ENCODE measurements at regions not wholly inside any gene's neighbourhood (a gene's known extent, or its start where the extent isn't known, plus 50 kb on each side); places are given as distances from the start of the nearest gene placed in this dataset.
"Not testable (repeated sequence)": the region's sequence is repeated elsewhere in the genome, so short reads cannot be mapped to it uniquely, and the experiment has no call there.

DNA sequence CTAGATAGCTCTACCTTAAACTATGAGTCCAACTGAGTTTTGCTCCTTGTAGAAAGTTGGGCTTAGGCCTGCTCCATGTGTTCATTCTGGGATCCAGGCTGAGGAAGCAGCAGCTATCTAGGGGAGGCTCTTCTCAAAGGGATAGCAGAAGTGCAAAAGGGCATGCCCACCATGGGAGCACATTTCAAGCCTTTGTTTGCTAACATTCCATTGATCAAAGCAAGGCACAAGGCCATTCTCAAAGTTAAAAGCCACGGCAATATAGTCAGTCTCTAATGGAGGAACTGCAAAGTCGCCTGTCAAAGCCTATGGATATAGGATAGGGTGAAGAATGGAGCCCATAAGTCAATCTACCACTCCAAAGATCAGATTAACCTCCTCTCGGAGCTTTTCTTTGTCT is 488.1 kb upstream of the ARX start:
- no peak for ATAC-seq
- DNase-seq, result no peak
- intact Hi-C loops (cut with DNase I), result no loop called here

DNA sequence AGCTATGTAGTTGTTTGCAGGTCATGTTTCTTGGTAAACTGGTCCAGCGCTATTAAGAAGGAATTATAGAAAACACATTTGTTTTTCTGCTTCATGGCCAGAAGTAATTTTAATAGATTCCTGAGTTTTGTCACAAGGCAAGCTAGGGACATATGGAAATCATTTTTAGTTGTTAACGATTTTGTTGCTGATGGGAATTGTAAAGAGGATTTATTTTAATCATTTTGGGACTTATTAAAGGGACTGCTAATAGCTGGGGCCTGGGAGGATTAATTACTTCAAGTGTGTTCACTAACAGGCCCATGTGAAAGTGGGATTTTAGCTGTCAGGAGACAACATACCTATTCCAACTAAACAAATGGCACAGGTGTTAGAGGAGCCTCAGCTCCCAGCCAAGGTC is 492.0 kb upstream of the ARX start:
- intact Hi-C loops (cut with DNase I), result no loop called here
- ATAC-seq (no peak), DNase-seq (no peak)

DNA sequence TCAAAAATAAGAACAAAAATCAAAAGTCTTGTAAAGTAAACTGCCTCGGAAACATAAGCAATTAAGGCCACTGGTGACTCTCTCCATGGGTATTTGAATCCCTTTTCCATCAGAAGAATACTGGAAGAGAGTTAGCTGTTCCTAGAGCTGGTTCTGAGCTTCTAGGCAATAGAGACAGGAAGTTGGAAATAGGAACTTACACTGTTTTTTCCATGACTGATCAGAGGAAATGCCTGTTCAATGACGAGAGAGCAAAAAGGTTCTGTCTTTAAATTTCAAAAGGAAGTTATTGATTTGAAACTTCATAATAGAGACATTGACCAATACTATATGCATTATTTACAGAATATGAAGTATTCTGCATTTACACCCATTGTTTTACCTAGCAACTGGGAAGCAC is 503.5 kb upstream of the ARX start:
- DNase-seq (no peak), ATAC-seq (no peak)
- intact Hi-C loops (cut with DNase I), result no loop called here

DNA sequence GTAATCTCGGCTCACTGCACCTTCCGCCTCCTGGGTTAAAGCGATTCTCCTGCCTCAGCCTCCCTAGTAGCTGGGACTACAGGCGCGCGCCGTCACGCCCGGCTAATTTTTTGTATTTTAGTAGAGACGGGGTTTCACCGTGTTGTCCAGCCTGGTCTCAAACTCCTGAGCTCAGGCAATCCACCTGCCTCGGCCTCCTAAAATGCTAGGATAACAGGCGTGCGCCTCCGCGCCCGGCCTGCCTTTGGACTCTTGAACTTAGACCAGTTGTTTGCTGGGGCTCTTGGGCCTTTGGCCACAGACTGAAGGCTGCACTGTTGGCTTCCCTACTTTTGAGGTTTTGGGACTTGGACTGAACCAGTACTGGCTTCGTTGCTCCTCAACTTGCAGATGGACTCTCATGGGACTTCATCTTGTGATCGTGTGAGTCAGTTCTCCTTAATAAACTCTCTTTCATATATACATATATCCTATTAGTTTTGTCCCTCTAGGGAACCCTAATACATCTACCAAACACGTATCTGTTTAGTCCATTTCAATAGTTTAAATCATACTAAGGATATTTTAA is 506.8 kb upstream of the ARX start:
- DNase-seq, ATAC-seq: not testable (repeated sequence)
- intact Hi-C loops (cut with DNase I), result loop anchor here in 1 of 2 donors (10.0 kb wide), 1 partner anchor 442 kb away; no protein-coding TSS in a partner anchor

DNA sequence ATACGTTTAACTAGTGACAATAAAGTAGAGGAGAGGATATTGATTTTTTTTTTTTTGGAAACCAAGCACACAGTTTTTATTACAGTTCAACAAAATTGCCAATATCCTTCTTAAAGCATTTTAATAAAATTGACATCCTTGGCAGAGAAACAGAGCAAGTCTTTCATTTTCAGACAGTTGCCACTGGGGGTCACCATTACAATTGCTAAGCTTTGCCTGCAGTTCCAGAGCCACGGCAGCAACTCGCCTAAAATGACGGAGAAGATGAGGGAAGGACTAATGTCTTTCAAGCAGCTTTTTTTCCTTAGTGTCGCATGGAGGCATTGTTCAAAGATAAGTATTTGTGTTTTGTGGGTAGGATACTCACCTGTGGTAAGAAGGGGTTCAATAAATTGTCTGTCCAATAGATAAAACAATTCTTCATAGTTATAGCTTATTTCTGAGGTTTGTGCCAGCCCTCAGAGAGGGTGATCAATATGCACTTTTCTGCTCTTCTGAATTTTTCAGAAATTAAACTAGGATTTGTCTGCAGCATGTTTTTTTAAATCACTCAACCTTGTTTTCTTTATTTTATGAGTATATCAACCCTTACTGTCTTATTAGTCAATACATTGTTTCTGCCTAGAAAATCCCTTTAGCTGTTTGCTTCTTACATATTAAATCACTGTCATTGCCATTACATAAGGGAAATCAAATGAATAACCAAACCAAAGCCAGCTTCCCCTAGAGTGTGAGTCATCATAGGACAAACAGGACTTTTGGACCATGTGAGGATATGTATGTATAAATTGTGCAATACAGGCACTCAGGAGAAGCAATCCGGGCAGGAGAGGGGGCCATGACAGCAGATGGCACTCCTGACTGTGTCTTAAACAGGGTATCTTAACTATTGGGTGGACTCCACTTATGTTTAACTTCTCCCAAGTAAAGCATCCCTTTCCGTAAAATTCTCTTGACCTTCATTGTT is 508.1 kb upstream of the ARX start:
- DNase-seq (no peak), ATAC-seq (no peak)
- intact Hi-C loops (cut with DNase I), result loop anchor here in 1 of 2 donors (10.0 kb wide), 1 partner anchor 441 kb away; no protein-coding TSS in a partner anchor

DNA sequence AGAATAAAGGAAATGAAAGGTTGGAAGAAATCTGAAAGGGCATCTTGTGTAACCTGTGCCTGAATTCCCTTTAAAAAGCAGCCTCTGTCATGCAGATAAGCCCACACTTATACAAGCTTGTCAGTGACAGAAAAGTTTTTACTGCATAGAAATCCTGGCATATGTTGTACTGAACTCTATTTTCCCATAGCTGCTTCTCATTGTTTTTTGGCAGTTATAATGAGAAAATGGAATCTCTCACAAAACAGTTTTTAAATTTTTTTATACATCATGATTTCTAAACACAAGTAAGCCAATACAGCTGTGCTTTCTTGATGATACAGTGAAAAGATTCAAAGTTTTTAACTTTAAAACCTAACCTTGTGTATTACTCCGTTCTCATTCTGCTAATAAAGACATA is 511.4 kb upstream of the ARX start:
- intact Hi-C loops (cut with DNase I), result loop anchor here in 1 of 2 donors (10.0 kb wide), 1 partner anchor 438 kb away; no protein-coding TSS in a partner anchor
- no peak for DNase-seq
- ATAC-seq, result no peak

DNA sequence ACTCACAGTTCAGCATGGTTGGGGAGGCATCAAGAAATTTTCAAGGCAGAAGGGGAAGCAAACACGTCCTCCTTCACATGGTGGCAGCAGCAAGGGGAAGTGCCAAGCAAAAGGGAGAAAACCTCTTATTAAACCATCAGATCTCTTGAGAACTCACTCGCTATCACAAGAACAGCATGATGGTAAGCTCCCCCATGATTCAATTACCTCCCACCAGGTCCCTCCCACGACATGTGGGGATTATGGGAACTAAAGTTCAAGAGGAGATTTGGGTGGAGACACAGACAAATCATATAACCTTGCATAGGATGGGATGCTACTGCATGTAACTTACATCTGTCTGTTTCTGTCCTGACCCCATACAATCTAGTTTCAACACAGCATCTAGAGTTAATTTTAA is 511.8 kb upstream of the ARX start:
- no peak for DNase-seq
- ATAC-seq, result no peak
- intact Hi-C loops (cut with DNase I), result loop anchor here in 1 of 2 donors (10.0 kb wide), 1 partner anchor 437 kb away; no protein-coding TSS in a partner anchor

DNA sequence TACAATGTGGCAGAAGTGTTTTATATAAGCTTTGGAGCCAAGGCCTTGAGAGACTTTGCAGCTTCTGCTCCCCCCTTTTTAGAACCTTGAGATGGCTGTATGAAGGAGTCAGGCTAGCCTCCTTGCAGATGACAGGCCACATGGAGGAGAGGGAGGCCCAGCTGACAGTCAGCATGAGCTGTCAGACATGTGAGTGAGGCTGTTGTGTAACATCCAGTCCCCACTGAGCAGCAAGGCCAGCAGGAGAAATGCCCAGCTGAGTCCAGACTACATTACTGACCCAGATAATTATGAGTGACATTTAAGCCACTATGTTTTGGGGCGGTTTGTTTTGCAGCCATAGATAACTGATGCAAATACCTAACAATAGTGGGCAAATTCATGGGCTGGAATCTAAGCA is 515.3 kb upstream of the ARX start:
- intact Hi-C loops (cut with DNase I), result no loop called here
- ATAC-seq, result no peak

DNA sequence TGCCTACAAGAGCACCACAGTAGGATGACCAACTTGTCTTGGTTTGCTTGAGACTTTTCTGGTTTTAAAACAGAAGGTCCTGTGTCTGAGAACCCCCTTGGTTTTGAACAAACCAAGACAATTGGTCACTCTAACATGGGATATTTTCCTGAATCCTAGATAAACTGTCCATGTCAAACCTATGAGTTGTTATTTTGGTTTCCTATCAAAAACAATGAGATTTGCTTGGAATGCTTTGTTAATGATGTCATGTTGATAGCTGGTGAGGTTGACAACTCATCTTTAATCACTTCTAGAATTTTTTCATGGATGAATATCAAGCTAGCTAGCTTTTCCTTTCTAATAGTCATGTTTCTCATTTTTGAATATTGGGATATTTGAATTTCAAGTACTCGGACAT is 518.3 kb upstream of the ARX start:
- DNase-seq, result no peak
- intact Hi-C loops (cut with DNase I), result no loop called here
- no peak for ATAC-seq

More for the DNA sequence above, 515.3 kb upstream of the ARX start:
- no peak for DNase-seq

DNA sequence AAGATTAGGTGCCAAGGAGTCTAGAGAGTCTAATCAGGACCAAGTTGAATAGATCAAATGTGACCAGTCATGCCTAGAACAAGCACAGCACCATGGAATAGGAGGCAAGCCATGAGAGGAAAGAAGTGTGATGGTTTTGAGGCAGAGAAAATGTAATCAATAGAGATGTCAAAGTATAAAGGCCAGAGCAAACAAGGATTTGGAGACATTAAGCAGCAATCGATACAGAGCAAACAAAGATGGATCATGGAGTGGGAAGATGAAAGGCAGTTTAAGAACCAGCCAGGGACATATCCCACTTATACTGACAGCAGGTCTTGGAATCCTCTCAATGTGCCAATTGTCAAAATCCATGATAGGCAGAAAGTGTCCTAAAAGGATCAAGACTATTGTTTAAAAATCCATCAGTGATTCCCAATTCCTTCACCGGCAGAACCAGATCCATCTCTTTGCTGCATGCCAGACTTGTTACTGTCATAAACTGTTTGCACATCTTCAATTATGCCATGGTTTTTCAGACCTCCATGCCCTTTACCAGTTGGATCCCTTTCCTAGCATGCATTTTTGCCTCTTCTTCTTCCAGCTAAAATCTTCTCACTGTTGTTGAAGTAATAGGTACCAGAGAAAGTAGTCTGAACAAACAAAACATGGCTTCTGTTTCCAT is 520.7 kb upstream of the ARX start:
- intact Hi-C loops (cut with DNase I), result no loop called here
- ATAC-seq, result no peak
- DNase-seq, result no peak

DNA sequence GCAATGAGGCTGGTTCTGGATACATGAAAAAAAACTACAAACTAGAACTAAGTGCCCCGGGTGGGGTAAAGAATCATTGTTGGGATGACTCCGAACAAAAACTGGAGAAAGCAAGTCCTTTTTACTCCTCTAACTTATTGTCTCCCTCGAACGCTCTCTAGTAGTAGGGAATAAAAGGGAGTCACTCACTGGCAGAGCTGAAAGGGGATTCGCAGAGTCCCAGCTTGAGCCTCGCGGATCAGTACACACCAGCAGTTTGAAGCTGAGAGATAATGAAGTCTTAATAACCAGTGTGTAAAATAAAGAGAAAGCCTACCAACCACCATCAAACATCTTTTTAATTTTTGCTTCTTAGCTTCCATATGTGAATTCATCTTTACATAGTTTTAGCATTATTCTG is 521.9 kb upstream of the ARX start:
- no peak for ATAC-seq
- intact Hi-C loops (cut with DNase I), result no loop called here
- no peak for DNase-seq

DNA sequence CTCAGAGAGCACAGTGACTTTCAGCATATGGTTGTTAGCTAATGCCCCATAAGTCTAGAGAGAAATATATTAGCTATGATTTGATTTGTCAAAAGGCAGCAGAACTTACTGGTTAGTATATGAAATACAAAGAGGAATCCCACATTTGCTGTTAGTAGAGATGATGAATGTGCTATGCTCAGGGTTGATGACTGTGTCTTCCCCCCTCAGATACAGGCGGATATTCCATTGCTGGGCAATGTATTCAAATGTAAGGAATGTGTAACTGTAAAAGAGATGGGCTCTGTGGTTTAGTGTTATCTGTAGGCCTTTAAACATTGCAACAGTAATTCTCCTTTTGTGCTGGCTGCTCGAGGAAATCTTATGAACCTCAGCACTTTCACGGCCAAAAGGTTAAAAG is 528.9 kb upstream of the ARX start:
- intact Hi-C loops (cut with DNase I), result no loop called here
- no peak for ATAC-seq

DNA sequence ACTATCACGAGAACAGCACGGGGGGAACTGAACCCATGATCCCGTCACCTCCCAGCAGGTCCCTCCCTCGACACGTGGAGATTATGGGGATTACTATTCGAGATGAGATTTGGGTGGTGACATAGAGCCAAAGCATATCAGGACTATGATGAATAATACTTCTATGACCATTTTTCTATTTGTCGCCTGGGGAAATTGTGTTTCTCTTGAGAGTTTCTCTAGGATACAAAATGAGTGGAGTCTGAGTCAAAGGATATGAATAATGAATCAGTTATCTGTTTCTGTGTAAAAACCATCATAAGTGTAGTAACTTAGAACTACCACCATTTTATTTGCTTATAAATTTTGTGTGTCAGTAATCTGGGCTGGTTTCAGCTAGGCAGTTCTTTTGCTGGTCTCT is 533.0 kb upstream of the ARX start:
- DNase-seq (no peak), ATAC-seq (no peak)
- intact Hi-C loops (cut with DNase I), result no loop called here

More for the DNA sequence above, 528.9 kb upstream of the ARX start:
- no peak for DNase-seq

DNA sequence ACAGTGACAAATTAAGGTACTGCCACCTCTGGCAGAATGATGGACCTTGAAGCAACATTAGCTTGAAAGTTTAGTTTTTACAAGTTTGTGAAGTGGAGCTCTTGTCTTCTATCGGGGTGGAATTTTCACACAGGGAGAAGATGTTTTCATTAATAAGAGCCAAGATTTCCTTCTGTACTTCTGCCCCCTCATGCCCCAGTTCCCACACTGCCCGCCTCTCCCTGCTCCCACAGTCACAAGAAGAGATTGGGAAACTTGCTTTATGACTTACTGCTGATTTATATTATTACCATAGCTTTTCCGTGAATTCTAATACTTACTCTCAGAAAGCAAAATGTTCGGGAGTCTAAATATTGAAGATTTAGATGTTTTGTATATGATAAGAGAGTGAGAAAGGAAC is 539.8 kb upstream of the ARX start:
- intact Hi-C loops (cut with DNase I), result no loop called here
- ATAC-seq (no peak), DNase-seq (no peak)

DNA sequence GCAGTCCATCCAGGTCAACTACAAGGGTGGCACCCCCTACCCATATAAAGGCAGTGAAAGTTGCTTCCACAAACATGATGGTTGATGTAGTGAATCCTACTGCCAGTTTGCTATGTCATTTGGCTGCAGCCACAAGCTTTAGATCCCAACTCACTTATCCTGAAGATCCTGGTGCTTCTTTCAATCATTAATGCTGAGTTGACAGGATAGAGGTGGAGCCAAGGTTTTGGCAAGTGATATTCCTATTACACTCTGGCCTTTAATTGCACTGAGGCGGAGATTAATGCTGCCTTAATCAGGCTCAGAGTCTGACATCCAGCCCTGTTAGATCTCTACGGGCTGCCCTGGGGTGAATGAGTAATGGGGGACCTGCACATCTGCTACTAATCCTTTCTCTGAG is 542.4 kb upstream of the ARX start:
- intact Hi-C loops (cut with DNase I), result no loop called here
- DNase-seq, result no peak
- no peak for ATAC-seq

DNA sequence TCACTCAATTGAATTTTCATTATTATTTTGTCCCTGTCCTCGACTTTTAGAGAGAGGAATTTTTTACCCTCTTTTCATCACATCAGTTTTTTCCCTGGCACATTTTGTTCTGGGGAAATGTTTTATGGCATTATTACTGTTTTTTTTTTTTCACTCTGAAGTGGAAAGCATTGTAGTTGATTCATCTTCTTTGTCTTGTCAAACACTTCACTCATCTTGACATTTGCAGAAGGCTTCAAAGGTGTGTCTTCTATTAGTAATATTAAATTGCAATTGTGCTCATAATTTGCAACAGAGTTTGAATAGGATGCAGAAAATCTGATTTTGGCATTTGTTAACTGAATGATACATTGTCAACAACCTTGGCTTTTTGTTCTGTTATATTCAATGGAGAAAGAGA is 545.4 kb upstream of the ARX start:
- ATAC-seq (no peak), DNase-seq (no peak)
- intact Hi-C loops (cut with DNase I), result no loop called here

DNA sequence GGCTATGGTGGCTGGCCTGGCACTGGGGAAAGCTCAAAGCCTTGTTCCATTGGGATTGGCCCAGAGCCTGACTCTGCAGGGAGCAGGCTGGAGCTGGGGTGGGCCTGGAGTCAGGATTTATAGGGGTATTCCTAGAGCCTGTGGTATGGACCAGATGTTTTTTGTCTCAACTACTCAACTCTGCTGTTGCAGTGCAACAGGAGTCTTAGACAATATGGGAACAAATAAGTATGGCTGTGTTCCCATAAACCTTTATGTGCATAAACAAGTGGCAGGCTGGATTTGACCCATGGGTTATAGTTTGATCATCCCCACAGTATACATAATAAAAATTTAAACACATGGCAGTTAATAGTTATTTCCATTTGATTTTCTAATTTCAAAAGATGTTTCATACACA is 557.9 kb upstream of the ARX start:
- DNase-seq, result no peak
- intact Hi-C loops (cut with DNase I), result no loop called here
- ATAC-seq, result no peak

DNA sequence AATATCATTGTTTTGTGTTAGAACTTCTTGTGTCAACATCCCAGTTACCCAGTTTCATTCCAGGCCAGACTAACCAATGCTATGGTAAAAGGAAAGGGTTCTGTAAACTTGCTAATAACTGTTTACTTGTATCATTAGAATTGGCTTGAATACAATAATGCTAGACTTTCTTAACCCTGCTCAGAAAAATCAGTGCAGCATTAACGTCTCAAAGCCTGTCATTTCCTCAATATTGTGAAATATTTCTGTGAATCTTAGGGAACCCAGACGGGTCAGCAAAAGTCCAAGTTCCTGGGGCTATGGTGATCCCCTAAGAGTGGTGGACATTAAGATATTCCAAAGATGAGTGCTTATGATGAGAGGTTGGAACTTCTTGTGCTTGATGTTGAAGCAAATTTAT is 541.2 kb upstream of the MAGEB18 start:
- intact Hi-C loops (cut with DNase I), result no loop called here
- ATAC-seq (no peak), DNase-seq (no peak)

DNA sequence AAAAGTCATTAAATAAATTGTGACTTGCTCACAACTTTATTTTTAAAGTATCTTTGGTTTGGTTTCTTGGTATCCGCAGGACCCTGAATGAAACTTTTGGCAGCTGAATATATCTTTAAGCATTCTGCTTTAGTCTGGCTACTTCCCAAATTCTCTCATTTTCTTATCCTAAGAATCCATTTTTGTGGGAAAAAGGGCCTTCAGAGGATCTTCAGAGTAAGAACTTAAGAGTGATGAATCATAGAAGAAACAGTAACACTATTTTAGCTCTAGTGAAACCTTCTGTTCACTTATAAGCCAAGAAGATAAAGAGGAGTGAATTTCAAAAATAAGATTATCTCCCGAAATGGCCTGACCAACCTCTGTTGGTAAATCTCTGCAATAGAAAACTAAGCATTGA is 540.6 kb upstream of the MAGEB18 start:
- DNase-seq (no peak), ATAC-seq (no peak)
- intact Hi-C loops (cut with DNase I), result no loop called here

DNA sequence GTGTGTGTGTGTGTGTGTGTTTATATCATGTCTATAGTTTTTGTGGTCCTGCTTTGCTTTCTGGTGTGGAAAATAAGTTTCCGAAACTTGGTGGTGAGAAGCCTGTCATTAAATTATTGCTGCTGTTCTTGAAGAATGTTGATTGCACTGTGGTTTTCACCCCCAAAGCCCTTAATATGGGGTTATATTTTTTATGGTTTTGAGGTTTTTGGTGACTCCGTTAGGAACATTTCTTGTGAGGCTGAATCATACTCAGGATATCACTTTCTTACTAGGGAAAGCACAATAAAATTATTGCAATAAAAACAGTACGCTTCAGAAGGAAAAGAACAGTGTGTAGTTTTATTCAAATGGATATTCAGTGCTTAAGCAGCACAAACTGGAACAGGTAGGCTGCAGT is 539.1 kb upstream of the MAGEB18 start:
- ATAC-seq, result no peak
- DNase-seq, result no peak
- intact Hi-C loops (cut with DNase I), result no loop called here

All from left cardiac atrium (tissue), 4 donors.